Keratinocyte (primary cell): ENCODE measurements at regions not wholly inside any gene's neighbourhood (a gene's known extent, or its start where the extent isn't known, plus 50 kb on each side); places are given as distances from the start of the nearest gene placed in this dataset.

Experiments
- EZH2 ChIP-seq: IDR thresholded peaks from one replicate; pipeline ENCODE4 v1.6.1; 2012; ENCODE audit warnings: inconsistent platforms, mild to moderate bottlenecking, low read length, moderate library complexity
- TF ChIP-seq, protein P1 (sequence below), 3 experiments: IDR thresholded peaks in 1 of 3; conservative IDR thresholded peaks in 1 of 3; optimal IDR thresholded peaks in 1 of 3; 2 replicates in 2 of 3; 3 replicates in 1 of 3; pipeline versions ENCODE3 to v1.5.1; 2011; ENCODE audit warnings: low read length in 3 of 3, mild to moderate bottlenecking in 3 of 3, moderate library complexity in 2 of 3, control low read depth in 1 of 3, inconsistent platforms in 1 of 3; ENCODE audit not compliant: insufficient read depth in 2 of 3; ENCODE audit errors: extremely low read depth in 1 of 3

DNA sequence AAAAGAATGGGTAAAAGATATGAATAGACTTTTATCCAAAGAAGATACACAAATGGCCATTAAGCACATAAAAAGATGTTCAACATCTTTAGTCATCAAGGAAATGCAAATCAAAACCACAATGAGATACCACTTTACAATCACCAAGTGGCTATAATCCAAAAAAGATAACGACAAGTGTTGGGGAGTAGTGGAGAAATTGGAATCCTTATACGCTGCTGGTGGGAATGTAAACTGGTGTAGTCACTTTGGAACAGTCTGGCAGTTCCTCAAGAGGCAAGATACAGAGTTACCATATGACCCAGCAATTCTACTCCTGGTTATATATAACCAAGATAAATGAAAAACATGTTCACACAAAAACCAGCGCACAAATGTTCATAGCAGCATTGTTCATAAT lies 234.9 kb downstream of the SPATA31D1 start:
- TF ChIP-seq, protein P1, sequence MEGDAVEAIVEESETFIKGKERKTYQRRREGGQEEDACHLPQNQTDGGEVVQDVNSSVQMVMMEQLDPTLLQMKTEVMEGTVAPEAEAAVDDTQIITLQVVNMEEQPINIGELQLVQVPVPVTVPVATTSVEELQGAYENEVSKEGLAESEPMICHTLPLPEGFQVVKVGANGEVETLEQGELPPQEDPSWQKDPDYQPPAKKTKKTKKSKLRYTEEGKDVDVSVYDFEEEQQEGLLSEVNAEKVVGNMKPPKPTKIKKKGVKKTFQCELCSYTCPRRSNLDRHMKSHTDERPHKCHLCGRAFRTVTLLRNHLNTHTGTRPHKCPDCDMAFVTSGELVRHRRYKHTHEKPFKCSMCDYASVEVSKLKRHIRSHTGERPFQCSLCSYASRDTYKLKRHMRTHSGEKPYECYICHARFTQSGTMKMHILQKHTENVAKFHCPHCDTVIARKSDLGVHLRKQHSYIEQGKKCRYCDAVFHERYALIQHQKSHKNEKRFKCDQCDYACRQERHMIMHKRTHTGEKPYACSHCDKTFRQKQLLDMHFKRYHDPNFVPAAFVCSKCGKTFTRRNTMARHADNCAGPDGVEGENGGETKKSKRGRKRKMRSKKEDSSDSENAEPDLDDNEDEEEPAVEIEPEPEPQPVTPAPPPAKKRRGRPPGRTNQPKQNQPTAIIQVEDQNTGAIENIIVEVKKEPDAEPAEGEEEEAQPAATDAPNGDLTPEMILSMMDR (optimal IDR thresholded peaks at IDR 0.05 in 1 of 3, IDR thresholded peaks at IDR 0.05 in 1 of 3, conservative IDR thresholded peaks at IDR 0.05 in 1 of 3; ENCODE audit: extremely low read depth in 1 of 3, insufficient read depth in 2 of 3, low read length in 3 of 3), result no peak
- TF ChIP-seq EZH2, result no peak
